ENCODE measurements at regions not wholly inside any gene's neighbourhood (a gene's known extent, or its start where the extent isn't known, plus 50 kb on each side); places are given as distances from the start of the nearest gene placed in this dataset.

- no peak overlapping the region for H2AFZ ChIP-seq (ENCODE audit: low read length)
- H3K9ac ChIP-seq (ENCODE audit: low read length), result no peak overlapping the region
- no peak overlapping the region for H3K4me3 ChIP-seq (ENCODE audit: low read depth, low read length, poor library complexity, severe bottlenecking)
- no peaks in the 10 kb centered on the region for H3K4me1 ChIP-seq (ENCODE audit: insufficient read depth, low read length, severe bottlenecking)
- no peaks in the 10 kb centered on the region for H4K20me1 ChIP-seq (ENCODE audit: insufficient read depth, low read length)
- no peaks in the 10 kb centered on the region for H3K36me3 ChIP-seq (ENCODE audit: insufficient read depth, low read length)
- no peaks in the 10 kb centered on the region for H3K27me3 ChIP-seq (ENCODE audit: insufficient read depth, low read length)
- TF ChIP-seq EZH2 (IDR thresholded peaks at IDR 0.05; ENCODE audit: borderline replicate concordance, low read length) (no peak), CTCF (IDR thresholded peaks at IDR 0.05; ENCODE audit: low read length) (no peak)
- no peaks in the 10 kb centered on the region for H3F3A ChIP-seq (ENCODE audit: insufficient read depth, low read length)
- H3K27ac ChIP-seq (ENCODE audit: low read depth, low read length, poor library complexity, severe bottlenecking), result no peak overlapping the region
- no peaks in the 10 kb centered on the region for H3K79me2 ChIP-seq (ENCODE audit: insufficient read depth, low read length)
- H3K9me2 ChIP-seq (ENCODE audit: low read depth, low read length), result no peaks in the 10 kb centered on the region
- H3K9me3 ChIP-seq (ENCODE audit: low read length), result no peaks in the 10 kb centered on the region
- H3K4me2 ChIP-seq (ENCODE audit: low read length), result no peak overlapping the region
Observed at GRCh38 chr10:8369666-8370065, 315.2 kb downstream of the GATA3 start.

- H3K4me1 ChIP-seq (ENCODE audit: insufficient read depth, low read length, severe bottlenecking), result no peaks in the 10 kb centered on the region
- H3K79me2 ChIP-seq (ENCODE audit: insufficient read depth, low read length), result no peaks in the 10 kb centered on the region
- H4K20me1 ChIP-seq (ENCODE audit: insufficient read depth, low read length), result no peaks in the 10 kb centered on the region
- no peaks in the 10 kb centered on the region for H3K9me3 ChIP-seq (ENCODE audit: low read length)
- no peak overlapping the region for H3K9ac ChIP-seq (ENCODE audit: low read length)
- no peaks in the 10 kb centered on the region for H3K9me2 ChIP-seq (ENCODE audit: low read depth, low read length)
- H3K27ac ChIP-seq (ENCODE audit: low read depth, low read length, poor library complexity, severe bottlenecking), result no peak overlapping the region
- H3K4me2 ChIP-seq (ENCODE audit: low read length), result no peak overlapping the region
- no peak for TF ChIP-seq CTCF (IDR thresholded peaks at IDR 0.05; ENCODE audit: low read length)
- no peak for TF ChIP-seq EZH2 (IDR thresholded peaks at IDR 0.05; ENCODE audit: borderline replicate concordance, low read length)
- H3K4me3 ChIP-seq (ENCODE audit: low read depth, low read length, poor library complexity, severe bottlenecking), result no peak overlapping the region
- H2AFZ ChIP-seq (ENCODE audit: low read length), result no peak overlapping the region
- no peaks in the 10 kb centered on the region for H3F3A ChIP-seq (ENCODE audit: insufficient read depth, low read length)
- H3K36me3 ChIP-seq (ENCODE audit: insufficient read depth, low read length), result no peaks in the 10 kb centered on the region
- H3K27me3 ChIP-seq (ENCODE audit: insufficient read depth, low read length), result no peaks in the 10 kb centered on the region
Observed at GRCh38 chr10:8374334-8374733, 319.8 kb downstream of the GATA3 start.

- H3K9me2 ChIP-seq (ENCODE audit: low read depth, low read length), result no peaks in the 10 kb centered on the region
- H3F3A ChIP-seq (ENCODE audit: insufficient read depth, low read length), result no peaks in the 10 kb centered on the region
- H3K4me3 ChIP-seq (ENCODE audit: low read depth, low read length, poor library complexity, severe bottlenecking), result no peak overlapping the region
- H4K20me1 ChIP-seq (ENCODE audit: insufficient read depth, low read length), result no peaks in the 10 kb centered on the region
- no peaks in the 10 kb centered on the region for H3K9me3 ChIP-seq (ENCODE audit: low read length)
- TF ChIP-seq CTCF (IDR thresholded peaks at IDR 0.05; ENCODE audit: low read length) (no peak), EZH2 (IDR thresholded peaks at IDR 0.05; ENCODE audit: borderline replicate concordance, low read length) (no peak)
- H3K4me1 ChIP-seq (ENCODE audit: insufficient read depth, low read length, severe bottlenecking), result no peaks in the 10 kb centered on the region
- no peak overlapping the region for H3K27ac ChIP-seq (ENCODE audit: low read depth, low read length, poor library complexity, severe bottlenecking)
- H3K9ac ChIP-seq (ENCODE audit: low read length), result no peak overlapping the region
- no peak overlapping the region for H2AFZ ChIP-seq (ENCODE audit: low read length)
- no peaks in the 10 kb centered on the region for H3K79me2 ChIP-seq (ENCODE audit: insufficient read depth, low read length)
- H3K4me2 ChIP-seq (ENCODE audit: low read length), result no peak overlapping the region
- no peaks in the 10 kb centered on the region for H3K27me3 ChIP-seq (ENCODE audit: insufficient read depth, low read length)
- H3K36me3 ChIP-seq (ENCODE audit: insufficient read depth, low read length), result no peaks in the 10 kb centered on the region
Observed at GRCh38 chr10:8375137-8375536, 320.6 kb downstream of the GATA3 start.
